ENCODE measurements at regions not wholly inside any gene's neighbourhood (a gene's known extent, or its start where the extent isn't known, plus 50 kb on each side); places are given as distances from the start of the nearest gene placed in this dataset.

GRCh38 chr11:70575396-70576060 lies 177.2 kb downstream of the CTTN start:
- no peak for DNase-seq

GRCh38 chr11:70577258-70577603 lies 178.9 kb downstream of the CTTN start:
- DNase-seq, result no peak

GRCh38 chr11:70577948-70578347 lies 179.6 kb downstream of the CTTN start:
- no peak for DNase-seq

- DNase-seq, result no peak
Observed at GRCh38 chr11:70578371-70578770, 180.0 kb downstream of the CTTN start.

- DNase-seq, result no peak
Observed at GRCh38 chr11:70578831-70579230, 180.5 kb downstream of the CTTN start.

GRCh38 chr11:70579316-70579955 lies 181.1 kb downstream of the CTTN start:
- DNase-seq, result no peak

GRCh38 chr11:70580036-70580805 lies 181.9 kb downstream of the CTTN start:
- DNase-seq, result no peak

GRCh38 chr11:70581991-70582885 lies 183.9 kb downstream of the CTTN start:
- DNase-seq, result no peak

GRCh38 chr11:70582886-70583641 lies 184.7 kb downstream of the CTTN start:
- no peak for DNase-seq

GRCh38 chr11:70583781-70584218 lies 185.5 kb downstream of the CTTN start:
- DNase-seq, result no peak

GRCh38 chr11:70584498-70585235 lies 186.3 kb downstream of the CTTN start:
- no peak for DNase-seq

- no peak for DNase-seq
Observed at GRCh38 chr11:70585236-70585545, 186.9 kb downstream of the CTTN start.

GRCh38 chr11:70586261-70587074 lies 188.1 kb downstream of the CTTN start:
- no peak for DNase-seq

GRCh38 chr11:70587075-70587389 lies 188.7 kb downstream of the CTTN start:
- DNase-seq, result no peak

- DNase-seq, result no peak
Observed at GRCh38 chr11:70590356-70590991, 192.1 kb downstream of the CTTN start.

- DNase-seq, result no peak
Observed at GRCh38 chr11:70592641-70593165, 194.4 kb downstream of the CTTN start.

- no peak for DNase-seq
Observed at GRCh38 chr11:70593446-70593983, 195.2 kb downstream of the CTTN start.

- no peak for DNase-seq
Observed at GRCh38 chr11:70594031-70594430, 195.7 kb downstream of the CTTN start.

- DNase-seq, result no peak
Observed at GRCh38 chr11:70594606-70595005, 196.3 kb downstream of the CTTN start.

- no peak for DNase-seq
Observed at GRCh38 chr11:70595016-70595415, 196.7 kb downstream of the CTTN start.
